HUES6 (cell line): ENCODE measurements at regions not wholly inside any gene's neighbourhood (a gene's known extent, or its start where the extent isn't known, plus 50 kb on each side); places are given as distances from the start of the nearest gene placed in this dataset.

Experiments
- H3K27ac ChIP-seq: 2 replicates; pipeline ENCODE4 v1.7.0; 2013; ENCODE audit warnings: low read depth, mild to moderate bottlenecking, low read length, inconsistent platforms
- H3K27me3 ChIP-seq: 2 replicates; pipeline ENCODE4 v1.6.1; 2013; ENCODE audit warnings: low read length; ENCODE audit not compliant: control insufficient read depth, insufficient read depth
- H3K36me3 ChIP-seq: 2 replicates; pipeline ENCODE4 v1.6.1; 2013; ENCODE audit warnings: low read length; ENCODE audit not compliant: control insufficient read depth, insufficient read depth
- H3K4me1 ChIP-seq: 2 replicates; pipeline ENCODE4 v1.6.1; 2013; ENCODE audit warnings: low read length; ENCODE audit not compliant: control insufficient read depth, insufficient read depth
- H3K4me3 ChIP-seq: 2 replicates; pipeline ENCODE4 v1.5.1; 2013; ENCODE audit warnings: low read depth, low read length
- H3K9ac ChIP-seq: one replicate; pipeline ENCODE4 v1.6.1; 2013; ENCODE audit warnings: mild to moderate bottlenecking, low read length
- H3K9me3 ChIP-seq: 2 replicates; pipeline ENCODE4 v1.6.1; 2013; ENCODE audit warnings: low read depth, low read length; ENCODE audit not compliant: control insufficient read depth, insufficient read depth

DNA sequence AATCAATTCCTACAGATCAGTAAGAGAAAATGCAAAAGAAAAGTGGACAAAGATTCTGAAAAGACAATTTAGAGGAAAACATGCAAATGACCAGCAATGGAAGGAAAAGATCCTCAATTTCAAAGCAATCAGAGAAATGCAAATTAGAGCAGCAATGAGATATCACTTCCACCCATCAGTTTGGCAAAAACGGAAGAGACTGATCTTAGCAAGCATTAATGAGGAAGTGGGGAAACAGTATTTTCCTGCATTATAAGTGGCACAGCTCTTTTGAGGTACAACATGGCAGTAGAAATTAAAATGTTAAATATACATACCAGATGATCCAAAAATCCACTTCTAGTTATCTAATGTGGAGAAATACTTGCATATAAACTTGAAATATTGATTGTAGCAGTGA lies 69.1 kb upstream of the SLC7A1 start:
- H3K9me3 ChIP-seq: peaks cover 26% of the 10 kb centered on the region

DNA sequence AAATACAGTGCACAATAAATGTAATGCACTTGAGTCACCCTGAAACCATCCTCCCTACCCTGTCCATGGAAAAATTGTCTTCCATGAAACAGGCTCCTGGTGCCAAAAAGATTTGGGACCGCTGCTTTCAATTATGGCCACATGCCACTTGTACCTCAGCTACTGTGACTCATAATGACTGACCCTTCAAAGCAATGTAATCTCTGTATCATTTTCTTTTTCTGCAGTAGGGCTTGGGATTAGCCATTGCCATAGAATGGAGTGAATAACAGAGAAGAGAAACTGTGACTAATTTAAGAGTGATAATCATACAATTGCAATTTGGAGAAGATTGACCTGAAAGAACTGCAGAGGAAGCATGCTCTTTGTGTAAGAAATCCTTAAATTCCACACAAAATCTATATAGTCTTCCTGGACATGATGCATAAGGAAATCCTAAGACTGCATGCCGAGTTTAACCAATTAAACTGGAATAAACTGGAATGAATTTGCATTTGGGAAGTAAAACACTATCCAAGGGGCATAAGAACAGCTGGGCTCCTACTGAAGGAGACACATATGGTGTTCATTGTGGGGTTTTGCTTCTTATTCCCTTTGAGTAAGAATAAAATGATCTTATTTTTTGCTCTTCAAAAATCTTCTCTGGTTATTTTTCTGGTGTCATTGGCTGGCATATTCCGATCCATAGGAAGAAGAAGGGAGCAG lies 59.5 kb upstream of the SLC7A1 start:
- H3K9ac ChIP-seq: no peak overlapping the region
- no peaks in the 10 kb centered on the region for H3K4me1 ChIP-seq
- H3K4me3 ChIP-seq: no peak overlapping the region
- H3K36me3 ChIP-seq: no peaks in the 10 kb centered on the region; the same call in 1 of the 2 replicates
- H3K27me3 ChIP-seq: no peaks in the 10 kb centered on the region
- no peak overlapping the region for H3K27ac ChIP-seq
- H3K9me3 ChIP-seq: peaks cover 31% of the 10 kb centered on the region

More for the DNA sequence above, 69.1 kb upstream of the SLC7A1 start:
- Histone ChIP-seq H3K4me1 (no peaks in the 10 kb centered on the region), H3K9ac (no peak overlapping the region), H3K36me3 (no peaks in the 10 kb centered on the region), H3K4me3 (no peak overlapping the region), H3K27ac (no peak overlapping the region), H3K27me3 (no peaks in the 10 kb centered on the region)

DNA sequence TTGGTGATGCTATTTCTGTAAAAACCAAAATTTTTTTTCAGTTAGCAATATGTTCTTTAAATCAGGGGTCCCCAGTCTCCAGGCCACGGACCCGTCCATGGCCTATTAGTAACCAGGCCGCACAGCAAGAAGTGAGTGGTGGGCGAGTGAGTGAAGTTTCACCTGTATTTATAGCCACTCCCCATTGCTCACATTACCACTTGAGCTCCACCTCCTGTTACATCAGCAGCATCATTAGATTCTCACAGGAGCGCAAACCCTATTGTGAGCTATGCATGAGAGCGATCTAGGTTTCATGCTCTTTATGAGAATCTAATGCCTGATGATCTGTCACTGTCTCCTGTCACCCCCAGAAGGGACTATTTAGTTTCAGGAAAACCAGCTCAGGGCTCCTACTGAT lies 58.9 kb upstream of the SLC7A1 start:
- H3K36me3 ChIP-seq: no peaks in the 10 kb centered on the region; the same call in 1 of the 2 replicates
- H3K4me3 ChIP-seq: no peak overlapping the region
- H3K27ac ChIP-seq: no peak overlapping the region
- peaks cover 26% of the 10 kb centered on the region for H3K9me3 ChIP-seq
- H3K4me1 ChIP-seq: no peaks in the 10 kb centered on the region
- no peaks in the 10 kb centered on the region for H3K27me3 ChIP-seq
- H3K9ac ChIP-seq: no peak overlapping the region

DNA sequence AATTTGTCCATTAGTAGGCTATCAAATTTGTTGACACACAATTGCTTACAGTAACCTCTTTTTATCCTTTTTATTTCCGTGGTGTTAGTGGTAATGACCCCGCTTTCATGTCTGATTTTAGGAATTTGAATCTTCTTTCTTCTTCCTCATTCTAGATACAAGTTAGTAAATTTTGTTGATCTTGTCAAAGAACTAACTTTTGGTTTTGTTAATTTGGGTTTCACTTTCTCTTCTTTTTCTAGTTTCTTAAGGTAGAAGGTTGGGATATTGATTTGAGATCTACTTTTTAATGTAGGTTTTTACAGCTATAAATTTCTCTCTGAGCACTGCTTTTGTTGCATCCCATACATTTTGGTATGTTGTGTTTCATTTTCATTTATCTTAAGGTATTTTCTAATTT lies 53.3 kb upstream of the SLC7A1 start:
- no peak overlapping the region for H3K4me3 ChIP-seq

More for the DNA sequence above, 53.3 kb upstream of the SLC7A1 start:
- Histone ChIP-seq H3K9me3 (no peaks in the 10 kb centered on the region), H3K27ac (no peak overlapping the region), H3K9ac (no peak overlapping the region), H3K36me3 (no peaks in the 10 kb centered on the region), H3K27me3 (no peaks in the 10 kb centered on the region), H3K4me1 (no peaks in the 10 kb centered on the region)
